ENCODE measurements at regions not wholly inside any gene's neighbourhood (a gene's known extent, or its start where the extent isn't known, plus 50 kb on each side); places are given as distances from the start of the nearest gene placed in this dataset.

DNA sequence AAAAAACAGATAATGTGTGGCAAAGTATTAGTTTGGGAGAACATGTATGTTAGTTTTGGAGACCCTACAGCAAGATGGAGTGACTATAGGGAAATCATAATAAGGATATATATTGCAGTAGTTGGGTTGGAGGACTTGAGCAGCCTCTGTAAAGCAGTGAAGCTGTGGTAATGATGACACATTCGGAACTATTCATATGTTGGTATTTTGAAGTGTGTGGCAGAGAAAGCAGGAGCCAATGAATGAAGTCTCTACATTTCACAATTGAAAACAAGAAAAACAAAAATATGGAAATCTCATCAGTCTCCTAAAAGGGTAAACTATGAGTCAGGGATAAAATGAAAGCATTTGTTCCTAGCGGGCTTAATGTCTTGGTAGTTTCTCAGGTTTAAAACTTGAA is 645.9 kb downstream of the OTOL1 start:
- no peak for TF ChIP-seq CEBPB (IDR thresholded peaks at IDR 0.05)
- no peak for TF ChIP-seq ZBTB7A (IDR thresholded peaks at IDR 0.05; ENCODE audit: low read depth)
- TF ChIP-seq YY1 (IDR thresholded peaks at IDR 0.05; ENCODE audit: low read depth) = no peak
- TF ChIP-seq RAD21 (IDR thresholded peaks at IDR 0.05; ENCODE audit: low read depth) = no peak
- no peak for TF ChIP-seq EP300 (IDR thresholded peaks at IDR 0.05; ENCODE audit: borderline replicate concordance)
- TF ChIP-seq, protein P1, sequence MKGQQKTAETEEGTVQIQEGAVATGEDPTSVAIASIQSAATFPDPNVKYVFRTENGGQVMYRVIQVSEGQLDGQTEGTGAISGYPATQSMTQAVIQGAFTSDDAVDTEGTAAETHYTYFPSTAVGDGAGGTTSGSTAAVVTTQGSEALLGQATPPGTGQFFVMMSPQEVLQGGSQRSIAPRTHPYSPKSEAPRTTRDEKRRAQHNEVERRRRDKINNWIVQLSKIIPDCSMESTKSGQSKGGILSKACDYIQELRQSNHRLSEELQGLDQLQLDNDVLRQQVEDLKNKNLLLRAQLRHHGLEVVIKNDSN (IDR thresholded peaks at IDR 0.05) = no peak
- no peak for TF ChIP-seq TAF1 (IDR thresholded peaks at IDR 0.05; ENCODE audit: low read depth)
- TF ChIP-seq, protein P2, sequence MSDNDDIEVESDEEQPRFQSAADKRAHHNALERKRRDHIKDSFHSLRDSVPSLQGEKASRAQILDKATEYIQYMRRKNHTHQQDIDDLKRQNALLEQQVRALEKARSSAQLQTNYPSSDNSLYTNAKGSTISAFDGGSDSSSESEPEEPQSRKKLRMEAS (IDR thresholded peaks at IDR 0.05) = no peak
- TF ChIP-seq TEAD4 (IDR thresholded peaks at IDR 0.05) = no peak
- TF ChIP-seq NFIC (IDR thresholded peaks at IDR 0.05) = no peak
- no peak for TF ChIP-seq CREB1 (IDR thresholded peaks at IDR 0.05; ENCODE audit: low read depth)
- no peak for TF ChIP-seq FOXM1 (IDR thresholded peaks at IDR 0.05; ENCODE audit: borderline replicate concordance, low read depth)
- no peak for TF ChIP-seq EGR1 (IDR thresholded peaks at IDR 0.05)
- TF ChIP-seq, protein P3, sequence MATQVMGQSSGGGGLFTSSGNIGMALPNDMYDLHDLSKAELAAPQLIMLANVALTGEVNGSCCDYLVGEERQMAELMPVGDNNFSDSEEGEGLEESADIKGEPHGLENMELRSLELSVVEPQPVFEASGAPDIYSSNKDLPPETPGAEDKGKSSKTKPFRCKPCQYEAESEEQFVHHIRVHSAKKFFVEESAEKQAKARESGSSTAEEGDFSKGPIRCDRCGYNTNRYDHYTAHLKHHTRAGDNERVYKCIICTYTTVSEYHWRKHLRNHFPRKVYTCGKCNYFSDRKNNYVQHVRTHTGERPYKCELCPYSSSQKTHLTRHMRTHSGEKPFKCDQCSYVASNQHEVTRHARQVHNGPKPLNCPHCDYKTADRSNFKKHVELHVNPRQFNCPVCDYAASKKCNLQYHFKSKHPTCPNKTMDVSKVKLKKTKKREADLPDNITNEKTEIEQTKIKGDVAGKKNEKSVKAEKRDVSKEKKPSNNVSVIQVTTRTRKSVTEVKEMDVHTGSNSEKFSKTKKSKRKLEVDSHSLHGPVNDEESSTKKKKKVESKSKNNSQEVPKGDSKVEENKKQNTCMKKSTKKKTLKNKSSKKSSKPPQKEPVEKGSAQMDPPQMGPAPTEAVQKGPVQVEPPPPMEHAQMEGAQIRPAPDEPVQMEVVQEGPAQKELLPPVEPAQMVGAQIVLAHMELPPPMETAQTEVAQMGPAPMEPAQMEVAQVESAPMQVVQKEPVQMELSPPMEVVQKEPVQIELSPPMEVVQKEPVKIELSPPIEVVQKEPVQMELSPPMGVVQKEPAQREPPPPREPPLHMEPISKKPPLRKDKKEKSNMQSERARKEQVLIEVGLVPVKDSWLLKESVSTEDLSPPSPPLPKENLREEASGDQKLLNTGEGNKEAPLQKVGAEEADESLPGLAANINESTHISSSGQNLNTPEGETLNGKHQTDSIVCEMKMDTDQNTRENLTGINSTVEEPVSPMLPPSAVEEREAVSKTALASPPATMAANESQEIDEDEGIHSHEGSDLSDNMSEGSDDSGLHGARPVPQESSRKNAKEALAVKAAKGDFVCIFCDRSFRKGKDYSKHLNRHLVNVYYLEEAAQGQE (IDR thresholded peaks at IDR 0.05; ENCODE audit: low read depth) = no peak
- no peak for TF ChIP-seq TCF12 (IDR thresholded peaks at IDR 0.05; ENCODE audit: low read depth)

DNA sequence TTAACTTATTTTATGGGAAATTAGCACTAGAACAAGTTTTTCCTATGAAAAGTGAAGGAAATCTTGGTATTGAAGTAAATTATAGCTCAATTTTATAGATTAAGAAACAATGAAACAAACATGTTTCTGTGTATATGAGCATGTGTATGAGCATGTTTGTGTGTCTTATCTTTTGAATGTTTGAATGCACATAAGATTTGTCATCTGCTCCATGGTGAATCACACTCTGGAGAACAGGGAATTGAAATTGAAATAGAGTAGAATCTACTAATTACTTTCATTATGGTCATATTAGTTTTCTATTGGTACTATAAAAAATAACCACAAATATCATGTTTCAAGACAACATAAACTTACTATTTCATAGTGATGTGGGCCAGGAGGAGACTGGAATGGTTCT is 646.6 kb downstream of the OTOL1 start:
- TF ChIP-seq NFIC (IDR thresholded peaks at IDR 0.05) (no peak), YY1 (IDR thresholded peaks at IDR 0.05; ENCODE audit: low read depth) (no peak), CEBPB (IDR thresholded peaks at IDR 0.05) (no peak), EP300 (IDR thresholded peaks at IDR 0.05; ENCODE audit: borderline replicate concordance) (no peak), CREB1 (IDR thresholded peaks at IDR 0.05; ENCODE audit: low read depth) (no peak), TAF1 (IDR thresholded peaks at IDR 0.05; ENCODE audit: low read depth) (no peak), RAD21 (IDR thresholded peaks at IDR 0.05; ENCODE audit: low read depth) (no peak)
- TF ChIP-seq, protein P3 (IDR thresholded peaks at IDR 0.05; ENCODE audit: low read depth) = no peak

DNA sequence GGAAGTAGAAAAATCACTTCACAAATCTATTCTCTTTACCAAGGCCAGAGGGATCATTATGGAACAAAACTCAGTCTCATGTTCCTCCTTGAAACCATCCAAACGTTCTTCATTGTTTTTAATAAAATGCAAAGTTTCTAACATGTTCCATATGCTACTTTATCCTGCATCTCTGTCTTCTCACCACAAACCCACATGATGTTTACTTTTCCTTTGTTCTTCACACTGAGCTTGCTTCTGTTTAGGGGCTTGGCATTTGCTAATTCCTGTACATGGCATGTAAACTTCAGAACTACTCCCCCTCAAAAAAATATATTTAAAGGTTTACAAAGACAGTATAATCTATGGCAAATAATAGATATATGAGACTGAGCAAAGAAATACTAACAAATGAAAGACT is 651.4 kb downstream of the OTOL1 start:
- no peak for TF ChIP-seq EGR1 (IDR thresholded peaks at IDR 0.05)
- no peak for TF ChIP-seq TEAD4 (IDR thresholded peaks at IDR 0.05)
- no peak for TF ChIP-seq CEBPB (IDR thresholded peaks at IDR 0.05)
- TF ChIP-seq CREB1 (IDR thresholded peaks at IDR 0.05; ENCODE audit: low read depth) = no peak
- no peak for TF ChIP-seq RAD21 (IDR thresholded peaks at IDR 0.05; ENCODE audit: low read depth)
- no peak for TF ChIP-seq EP300 (IDR thresholded peaks at IDR 0.05; ENCODE audit: borderline replicate concordance)
- no peak for TF ChIP-seq TAF1 (IDR thresholded peaks at IDR 0.05; ENCODE audit: low read depth)
- TF ChIP-seq, protein P1 (IDR thresholded peaks at IDR 0.05) = no peak
- no peak for TF ChIP-seq NFIC (IDR thresholded peaks at IDR 0.05)
- TF ChIP-seq ZBTB7A (IDR thresholded peaks at IDR 0.05; ENCODE audit: low read depth) = no peak
- no peak for TF ChIP-seq TCF12 (IDR thresholded peaks at IDR 0.05; ENCODE audit: low read depth)
- TF ChIP-seq, protein P2 (IDR thresholded peaks at IDR 0.05) = no peak
- TF ChIP-seq, protein P3 (IDR thresholded peaks at IDR 0.05; ENCODE audit: low read depth) = no peak
- TF ChIP-seq FOXM1 (IDR thresholded peaks at IDR 0.05; ENCODE audit: borderline replicate concordance, low read depth) = no peak

DNA sequence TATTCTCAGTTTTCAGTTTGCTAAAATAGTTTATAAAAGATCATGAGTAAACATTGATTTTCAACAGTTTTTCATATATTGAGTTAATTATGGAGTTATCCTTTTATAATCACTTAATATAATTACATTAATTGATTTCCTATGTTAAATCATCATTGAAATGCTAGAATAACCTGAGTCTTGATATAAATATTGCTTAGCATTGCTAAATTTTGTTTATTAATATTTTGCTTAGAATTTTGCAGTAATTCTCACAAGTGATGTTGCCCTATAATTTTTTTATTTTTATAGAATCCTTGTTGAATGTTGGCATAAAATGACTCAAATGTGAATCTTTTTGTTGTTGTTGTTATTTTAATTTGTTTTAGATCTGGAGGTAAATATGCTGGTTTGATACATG is 654.2 kb downstream of the OTOL1 start:
- TF ChIP-seq TAF1 (IDR thresholded peaks at IDR 0.05; ENCODE audit: low read depth) (no peak), CREB1 (IDR thresholded peaks at IDR 0.05; ENCODE audit: low read depth) (no peak), FOXM1 (IDR thresholded peaks at IDR 0.05; ENCODE audit: borderline replicate concordance, low read depth) (no peak), RAD21 (IDR thresholded peaks at IDR 0.05; ENCODE audit: low read depth) (no peak), TEAD4 (IDR thresholded peaks at IDR 0.05) (no peak), ZBTB7A (IDR thresholded peaks at IDR 0.05; ENCODE audit: low read depth) (no peak), YY1 (IDR thresholded peaks at IDR 0.05; ENCODE audit: low read depth) (no peak)
- TF ChIP-seq, protein P1 (IDR thresholded peaks at IDR 0.05) = no peak
